SK-N-MC (cell line): ENCODE measurements at regions not wholly inside any gene's neighbourhood (a gene's known extent, or its start where the extent isn't known, plus 50 kb on each side); places are given as distances from the start of the nearest gene placed in this dataset.

ENCODE experiments used
- EZH2 ChIP-seq: fragments of 200-600 bp; sonication (generic); IDR thresholded peaks from one replicate; pipeline ENCODE4 v1.6.1; 2017; ENCODE audit warnings: antibody characterized with exemption
- POLR2AphosphoS5 ChIP-seq: IDR thresholded peaks from 2 replicates; pipeline ENCODE4 v1.6.1; 2012; ENCODE audit warnings: mild to moderate bottlenecking, low read depth, low read length, borderline replicate concordance

GRCh38 chr19:27876976-27877512 lies 1335.9 kb downstream of the UQCRFS1 start:
- TF ChIP-seq POLR2AphosphoS5 (no peak), EZH2 (no peak)
